HG03139 (cell line): ENCODE measurements at regions not wholly inside any gene's neighbourhood (a gene's known extent, or its start where the extent isn't known, plus 50 kb on each side); places are given as distances from the start of the nearest gene placed in this dataset.

Experiments
- ATAC-seq: cut with Tn5 transposase; IDR thresholded peaks from one replicate; pipeline ENCODE4 v1.9.1; 2021; ENCODE audit not compliant: unreplicated experiment

DNA sequence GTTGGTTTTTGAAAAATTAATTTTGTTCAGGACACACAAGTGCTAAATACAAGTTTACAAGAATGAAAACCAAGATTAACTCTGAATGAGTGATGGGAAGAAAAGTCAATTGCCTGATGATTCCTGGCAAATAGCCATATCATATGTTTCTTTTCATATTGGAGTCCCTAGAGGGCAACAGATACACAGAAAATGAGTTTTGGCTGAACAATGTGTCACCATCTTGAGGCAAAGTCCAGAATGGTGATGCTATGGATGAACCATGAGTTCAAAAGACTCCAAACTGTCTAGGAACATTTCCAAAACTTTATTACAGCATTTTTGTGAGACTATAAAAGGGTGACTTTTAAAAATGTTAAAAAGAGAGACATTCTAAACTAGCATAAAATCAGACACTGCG is 382.9 kb downstream of the TMEM161B start:
- no peak for ATAC-seq

- ATAC-seq: no peak
Observed at GRCh38 chr5:87877495-87877894, 391.1 kb downstream of the TMEM161B start.

DNA sequence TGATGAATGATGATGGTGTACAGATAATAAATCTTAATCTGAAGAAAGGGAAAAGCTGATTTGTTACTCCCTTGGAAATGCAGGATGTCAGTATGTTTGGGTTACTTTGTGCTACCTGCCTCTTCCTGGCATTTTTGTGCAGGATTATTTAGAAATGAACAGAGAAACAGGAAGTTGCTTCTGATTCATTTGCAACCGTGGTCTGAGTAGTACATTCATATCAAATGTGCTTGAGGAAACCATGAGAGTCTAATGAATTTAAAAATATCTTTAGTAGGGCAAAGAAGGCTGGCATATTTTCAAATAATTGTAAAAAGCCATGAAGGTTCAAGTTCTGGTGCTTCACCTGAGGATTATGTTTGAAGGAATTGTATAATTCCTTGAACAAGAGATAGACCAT is 391.6 kb downstream of the TMEM161B start:
- ATAC-seq: no peak

DNA sequence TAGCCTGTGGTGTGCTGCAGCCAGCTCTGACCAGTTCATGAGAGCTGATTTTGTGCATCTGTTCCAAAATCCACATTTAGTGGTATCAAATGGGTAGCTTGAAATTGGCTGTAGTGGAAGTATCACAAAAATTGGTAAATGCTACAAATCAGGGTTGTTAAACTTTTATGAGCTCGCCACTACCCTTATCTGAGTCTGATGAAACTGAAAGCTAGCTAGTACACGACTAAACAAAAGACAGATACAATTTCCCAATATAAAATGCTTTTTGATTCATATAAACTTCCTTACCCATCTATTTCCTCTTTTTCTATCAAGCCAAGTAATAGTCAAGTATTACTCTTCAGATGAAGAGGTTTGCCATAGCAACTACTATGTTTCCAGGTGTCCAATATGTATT is 392.0 kb downstream of the TMEM161B start:
- no peak for ATAC-seq

- ATAC-seq: no peak
Observed at GRCh38 chr5:87872986-87873385, 395.7 kb downstream of the TMEM161B start.

GRCh38 chr5:87868792-87869191 is 399.9 kb downstream of the TMEM161B start:
- ATAC-seq: no peak

GRCh38 chr5:87867281-87867680 is 401.4 kb downstream of the TMEM161B start:
- no peak for ATAC-seq

- ATAC-seq: no peak
Observed at GRCh38 chr5:87853541-87853940, 415.1 kb downstream of the TMEM161B start.

DNA sequence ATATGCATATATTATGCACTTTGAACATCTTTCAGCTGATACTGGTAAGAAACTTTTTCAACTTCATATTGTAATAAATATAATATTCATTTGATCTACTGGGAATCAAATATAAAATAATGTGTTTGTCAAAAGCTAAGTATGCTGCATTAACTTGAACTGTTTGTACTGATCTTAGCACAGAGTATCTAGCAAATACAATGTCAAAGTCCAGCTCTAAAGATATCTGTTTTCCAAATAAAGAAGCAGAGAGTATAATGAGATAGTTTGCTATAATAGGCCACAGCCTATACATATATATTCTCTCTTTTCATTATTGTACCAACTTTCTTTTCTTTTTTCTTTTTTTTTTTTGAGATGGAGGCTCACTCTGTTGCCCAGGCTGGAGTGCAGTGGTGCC is 417.0 kb downstream of the TMEM161B start:
- no peak for ATAC-seq

- no peak for ATAC-seq
Observed at GRCh38 chr5:87850843-87851242, 417.8 kb downstream of the TMEM161B start.

GRCh38 chr5:87845734-87846133 is 422.9 kb downstream of the TMEM161B start:
- no peak for ATAC-seq

GRCh38 chr5:87844866-87845265 is 423.8 kb downstream of the TMEM161B start:
- no peak for ATAC-seq

- ATAC-seq: no peak
Observed at GRCh38 chr5:87844449-87844848, 424.2 kb downstream of the TMEM161B start.

DNA sequence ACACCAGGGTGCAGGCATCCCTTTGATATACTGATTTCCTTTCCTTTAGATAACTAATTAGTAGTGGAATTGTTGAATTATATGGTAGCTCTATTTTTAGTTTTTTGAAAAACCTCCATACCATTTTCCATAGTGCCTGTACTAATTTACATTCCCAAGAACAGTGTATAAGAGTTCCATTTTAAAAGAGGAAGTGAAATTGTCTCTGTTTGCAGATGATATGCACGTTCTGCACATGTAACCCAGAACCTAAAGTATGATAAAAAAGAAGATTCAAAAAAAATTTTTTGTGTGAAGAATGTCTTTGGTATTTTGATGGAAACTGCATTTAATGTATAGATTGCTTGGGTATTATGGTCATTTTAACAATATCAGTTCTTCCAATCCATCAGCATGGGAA is 424.0 kb upstream of the CCNH start:
- no peak for ATAC-seq

DNA sequence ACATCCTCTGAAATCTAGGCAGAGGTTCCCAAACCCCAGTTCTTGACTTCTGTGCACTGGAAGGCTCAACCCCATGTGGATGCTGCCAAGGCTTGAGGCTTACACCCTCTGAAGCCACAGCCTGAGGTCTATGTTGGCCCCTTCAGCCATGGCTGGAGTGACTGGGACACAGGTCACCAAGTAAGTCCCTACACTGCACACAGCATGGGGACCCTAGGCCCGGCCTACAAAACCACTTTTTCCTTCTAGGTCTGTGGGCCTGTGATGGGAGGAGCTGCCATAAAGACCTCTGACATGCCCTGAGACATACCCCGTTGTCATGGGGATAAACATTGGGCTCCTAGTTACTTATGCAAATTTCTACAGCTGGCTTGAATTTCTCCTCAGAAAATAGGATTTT is 418.8 kb upstream of the CCNH start:
- no peak for ATAC-seq

DNA sequence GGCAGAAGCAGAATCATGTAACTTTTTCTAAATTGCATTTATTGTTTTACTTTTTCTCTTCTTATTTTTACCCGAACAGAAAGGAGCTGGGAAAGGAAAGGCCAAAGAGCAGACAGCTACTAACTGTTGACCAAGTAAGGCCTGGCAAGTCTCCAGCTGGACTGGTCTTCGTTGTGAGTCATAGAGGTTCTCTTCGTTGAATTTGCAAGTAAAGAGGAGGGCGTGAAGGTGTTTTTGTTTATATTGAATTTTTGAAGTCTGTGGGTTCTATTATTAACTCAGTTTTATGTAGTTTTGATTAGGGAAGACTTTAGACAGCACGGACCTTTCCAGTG is 416.5 kb upstream of the CCNH start:
- no peak for ATAC-seq

DNA sequence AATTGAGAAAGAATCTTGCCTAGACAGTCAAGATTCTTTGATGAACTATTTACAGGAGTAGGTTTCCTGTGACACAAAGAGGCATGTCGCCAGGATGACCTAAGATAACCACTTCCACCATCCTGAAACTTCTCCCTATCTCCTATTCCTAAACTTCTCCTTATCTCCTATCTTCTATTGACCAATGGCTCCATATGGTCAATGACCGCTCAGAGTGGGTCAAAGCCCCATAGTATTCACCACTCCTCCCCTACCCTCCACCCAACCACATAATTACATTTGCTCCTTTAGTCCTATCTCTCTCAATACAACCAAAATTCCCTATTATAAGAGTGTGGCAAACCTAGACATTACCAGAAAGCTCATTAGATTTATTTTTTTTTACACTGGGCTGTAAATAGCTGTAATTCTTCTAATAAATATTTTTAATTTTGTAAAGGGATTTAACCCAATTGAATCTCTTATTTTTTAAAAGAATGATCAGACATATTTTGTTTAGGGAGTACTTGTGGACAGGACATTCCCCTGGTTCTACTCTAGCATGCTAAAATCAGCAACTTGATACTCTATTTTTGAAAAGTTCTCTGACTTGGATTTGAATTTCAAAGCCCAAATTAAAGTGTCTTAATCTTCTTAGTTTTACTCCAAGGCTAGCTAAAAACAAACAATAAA is 416.0 kb upstream of the CCNH start:
- no peak for ATAC-seq

GRCh38 chr5:87827539-87827938 is 414.8 kb upstream of the CCNH start:
- ATAC-seq: no peak

DNA sequence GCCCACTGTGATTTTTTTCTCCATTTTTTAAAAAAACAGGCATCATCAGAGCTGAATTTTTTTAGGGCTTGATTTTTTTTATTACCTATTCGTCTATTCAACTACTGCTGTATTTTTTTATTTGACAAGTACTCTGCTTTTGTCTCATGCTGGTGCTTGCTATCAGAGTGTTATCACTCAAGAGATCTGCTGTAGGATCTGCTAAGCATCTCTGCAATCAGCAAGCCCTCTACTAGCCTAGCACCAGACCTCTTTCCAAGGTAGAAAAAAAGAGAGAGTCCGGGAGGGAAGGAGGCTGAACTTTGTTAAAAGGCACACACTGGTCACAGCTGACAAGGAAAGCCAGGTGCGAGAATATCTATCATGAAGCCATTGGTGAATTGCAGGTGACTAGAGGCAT is 413.8 kb upstream of the CCNH start:
- ATAC-seq: no peak

- ATAC-seq: no peak
Observed at GRCh38 chr5:87825583-87825982, 412.9 kb upstream of the CCNH start.

DNA sequence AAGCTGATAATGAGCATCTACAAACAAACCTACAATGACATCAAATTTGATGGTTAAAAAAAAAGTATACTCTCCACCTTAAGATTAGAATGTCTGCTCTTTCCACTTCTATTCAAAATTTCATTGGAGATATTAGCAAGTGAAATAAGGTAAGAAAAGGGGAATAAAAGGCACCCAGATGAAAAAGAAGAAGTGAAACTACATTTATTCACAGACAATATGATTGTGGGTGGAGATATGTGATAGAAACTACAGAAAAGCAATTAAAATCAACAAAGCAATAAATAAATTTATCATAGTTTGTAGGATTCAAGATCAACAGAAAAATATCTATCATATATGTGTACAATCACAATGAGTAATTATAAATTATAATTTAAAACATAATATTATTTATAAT is 395.1 kb upstream of the CCNH start:
- ATAC-seq: no peak

- no peak for ATAC-seq
Observed at GRCh38 chr5:87803352-87803751, 390.6 kb upstream of the CCNH start.

DNA sequence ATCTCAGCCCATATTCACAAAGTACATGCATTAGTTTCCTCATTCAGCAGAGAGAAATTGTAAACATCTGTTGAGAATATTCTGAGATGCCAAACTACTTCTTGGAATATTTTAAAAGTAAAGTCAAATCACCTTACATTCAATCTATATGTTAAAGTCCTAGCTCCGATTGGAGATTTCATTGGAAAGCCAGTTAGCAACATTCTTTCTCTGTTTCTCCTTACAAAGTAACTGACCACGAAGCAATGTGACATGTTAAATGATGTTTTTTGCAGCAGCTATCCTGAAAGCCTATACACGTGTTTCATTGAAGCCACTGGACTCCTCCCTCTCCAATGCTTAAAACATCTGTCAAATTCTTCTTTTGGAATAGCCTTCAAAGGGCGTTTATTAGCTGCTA is 379.1 kb upstream of the CCNH start:
- no peak for ATAC-seq

GRCh38 chr5:87788416-87788815 is 375.7 kb upstream of the CCNH start:
- ATAC-seq: no peak
